SK-N-SH (cell line): ENCODE measurements at regions not wholly inside any gene's neighbourhood (a gene's known extent, or its start where the extent isn't known, plus 50 kb on each side); places are given as distances from the start of the nearest gene placed in this dataset.

Experiments used
- CTCF ChIA-PET: fragments of 300-600, 350-600 bp; formaldehyde crosslinking; extraction: SDS; loops from one replicate; lab custom pipeline; 2021; lab: Yijun Ruan, JAX
- POLR2A ChIA-PET: fragments of 350-600 bp; sonication (Branson Sonifier 250); formaldehyde crosslinking; extraction: SDS; loops from one replicate; lab custom pipeline; 2020; ENCODE audit warnings: antibody characterized with exemption, inconsistent platforms; lab: Yijun Ruan, JAX
- DNase-seq: peaks from one replicate; pipeline ENCODE4 v3.0.0; 2012
- H2AFZ ChIP-seq: fragments of 200-600 bp; sonication (generic); 2 replicates; pipeline ENCODE4 v1.8.1; 2016; ENCODE audit warnings: antibody characterized with exemption, mild to moderate bottlenecking, low read depth
- H3F3A ChIP-seq: fragments of 200-600 bp; sonication (generic); replicated peaks from 2 replicates; pipeline ENCODE3; 2016; ENCODE audit warnings: antibody characterized with exemption, mild to moderate bottlenecking; ENCODE audit not compliant: insufficient read depth
- H3K27ac ChIP-seq, 2 experiments: fragments of 200-500 bp in 1 of 2; fragments of 200-600 bp in 1 of 2; sonication (Bioruptor generic) in 1 of 2; sonication (generic), shearing (Covaris generic) in 1 of 2; 2 replicates each; pipeline versions ENCODE4 v1.5.1 to v1.6.1; 2014 to 2016; ENCODE audit warnings: low read depth in 2 of 2, inconsistent platforms in 1 of 2, low read length in 1 of 2, mild to moderate bottlenecking in 1 of 2, mixed read lengths in 1 of 2
- H3K27me3 ChIP-seq: fragments of 200-600 bp; sonication (generic), shearing (Covaris generic); 2 replicates; pipeline ENCODE4 v1.6.1; 2016; ENCODE audit warnings: mixed run types; ENCODE audit not compliant: insufficient read depth
- H3K36me3 ChIP-seq, 2 experiments: fragments of 200-500 bp in 1 of 2; fragments of 200-600 bp in 1 of 2; sonication (Bioruptor generic) in 1 of 2; sonication (generic) in 1 of 2; replicated peaks in 1 of 2; 2 replicates each; pipeline versions ENCODE3 to v1.5.1; 2014 to 2016; ENCODE audit warnings: low read length in 1 of 2, mild to moderate bottlenecking in 1 of 2; ENCODE audit not compliant: insufficient read depth in 2 of 2, control insufficient read depth in 1 of 2
- H3K4me1 ChIP-seq, 2 experiments: fragments of 200-500 bp in 1 of 2; fragments of 200-600 bp in 1 of 2; sonication (Bioruptor generic) in 1 of 2; sonication (generic), shearing (Covaris generic) in 1 of 2; 2 replicates each; pipeline versions ENCODE4 v1.5.1 to v1.6.1; 2014 to 2016; ENCODE audit warnings: low read depth in 1 of 2, low read length in 1 of 2, mixed run types in 1 of 2; ENCODE audit not compliant: insufficient read depth in 2 of 2, control insufficient read depth in 1 of 2
- H3K4me2 ChIP-seq: fragments of 200-600 bp; sonication (generic), shearing (Covaris generic); 2 replicates; pipeline ENCODE4 v1.6.1; 2017; ENCODE audit warnings: mixed run types
- H3K4me3 ChIP-seq, 2 experiments: fragments of 200-500 bp in 1 of 2; fragments of 200-600 bp in 1 of 2; sonication (Bioruptor generic) in 1 of 2; sonication (generic), shearing (Covaris generic) in 1 of 2; 2 replicates each; pipeline versions ENCODE4 v1.5.1 to v1.8.1; 2014 to 2016; ENCODE audit warnings: low read depth in 2 of 2, inconsistent platforms in 1 of 2, low read length in 1 of 2, mild to moderate bottlenecking in 1 of 2, mixed read lengths in 1 of 2, moderate library complexity in 1 of 2
- H3K79me2 ChIP-seq: fragments of 200-600 bp; sonication (generic); 2 replicates; pipeline ENCODE4 v1.8.1; 2017; ENCODE audit warnings: mild to moderate bottlenecking; ENCODE audit not compliant: insufficient read depth
- H3K9ac ChIP-seq: fragments of 200-600 bp; sonication (generic); 2 replicates; pipeline ENCODE4 v1.6.1; 2017; ENCODE audit warnings: mixed run types
- H3K9me2 ChIP-seq: fragments of 200-600 bp; sonication (generic); 2 replicates; pipeline ENCODE4 v1.6.1; 2017; ENCODE audit warnings: mixed run types
- H3K9me3 ChIP-seq: fragments of 200-600 bp; sonication (generic); 2 replicates; pipeline ENCODE4 v1.6.1; 2017; ENCODE audit warnings: mixed run types, mild to moderate bottlenecking, moderate library complexity
- H4K20me1 ChIP-seq: fragments of 200-600 bp; sonication (generic); 2 replicates; pipeline ENCODE4 v1.6.1; 2017; ENCODE audit warnings: mild to moderate bottlenecking, mixed run types; ENCODE audit not compliant: insufficient read depth
- EP300 ChIP-seq, 2 experiments: IDR thresholded peaks; 2 replicates each; pipeline versions ENCODE4 v1.4.0 to v1.6.1; 2012; ENCODE audit warnings: borderline replicate concordance in 1 of 2, low read depth in 1 of 2, low read length in 1 of 2
- EZH2phosphoT487 ChIP-seq: fragments of 200-600 bp; sonication (generic); IDR thresholded peaks from 2 replicates; pipeline ENCODE4 v1.6.1; 2017; ENCODE audit warnings: low read depth, mixed run types, mild to moderate bottlenecking, antibody characterized with exemption, moderate library complexity, borderline replicate concordance
- FOSL2 ChIP-seq: IDR thresholded peaks from 2 replicates; pipeline ENCODE4 v1.4.0; 2012; ENCODE audit warnings: low read depth, mild to moderate bottlenecking, moderate library complexity, borderline replicate concordance
- FOXJ3 ChIP-seq: sonication (generic); formaldehyde crosslinking; IDR thresholded peaks from 2 replicates; pipeline ENCODE4 v1.5.1; 2020; ENCODE audit warnings: mild to moderate bottlenecking, missing genetic modification reagents
- JUND ChIP-seq: IDR thresholded peaks from 2 replicates; pipeline ENCODE4 v1.4.0; 2012
- MXI1 ChIP-seq: IDR thresholded peaks from 2 replicates; pipeline ENCODE4 v1.6.1; 2012; ENCODE audit warnings: mild to moderate bottlenecking, low read depth, low read length, improper control_type of control experiment
- RCOR1 ChIP-seq: fragments of 150-350 bp; IDR thresholded peaks from 2 replicates; pipeline ENCODE4 v1.6.1; 2017; ENCODE audit warnings: antibody characterized with exemption, low read length
- RXRA ChIP-seq: IDR thresholded peaks from 2 replicates; pipeline ENCODE4 v1.4.0; 2012; ENCODE audit warnings: low read depth, mild to moderate bottlenecking, borderline replicate concordance
- WGBS: methylation state at CpG from one replicate; pipeline ENCODE4 v1.1.6; 2017; ENCODE audit warnings: low lambda C conversion rate; 5-methylcytosine and 5-hydroxymethylcytosine counted together
- TF ChIP-seq, protein P1 (sequence below): fragments of 200-600 bp; sonication (generic); IDR thresholded peaks from 2 replicates; pipeline ENCODE4 v1.6.1; 2017; ENCODE audit warnings: antibody characterized with exemption, mild to moderate bottlenecking, moderate library complexity
- TF ChIP-seq, protein P2 (sequence below): IDR thresholded peaks from 2 replicates; pipeline ENCODE4; 2012
- TF ChIP-seq, protein P3 (sequence below): IDR thresholded peaks from 2 replicates; pipeline ENCODE4 v1.4.0; 2012; ENCODE audit warnings: low read depth, borderline replicate concordance
- TF ChIP-seq, protein P4 (sequence below): fragments of 150-350 bp; IDR thresholded peaks from 2 replicates; pipeline ENCODE4 v1.6.1; 2016; ENCODE audit warnings: mild to moderate bottlenecking, low read depth, low read length

DNA sequence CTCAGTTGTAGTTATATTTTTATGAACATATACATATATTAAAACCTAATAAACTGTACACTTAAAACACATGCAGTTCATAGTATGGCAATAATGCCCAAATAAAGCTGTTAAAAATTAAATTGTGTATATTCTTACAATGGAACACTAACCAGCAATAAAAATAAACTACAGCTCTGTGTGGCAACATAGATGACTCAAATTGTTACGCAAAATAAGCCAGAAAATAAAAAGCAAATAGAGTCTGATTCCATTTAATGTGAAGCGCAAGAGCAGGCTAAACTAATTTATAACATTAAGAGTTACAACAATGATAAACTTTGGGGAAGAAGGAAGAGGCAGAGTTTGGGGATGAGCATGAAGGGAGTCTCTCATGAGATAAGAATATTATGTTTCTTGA is 597.3 kb downstream of the TLE1 start (continued):
- no peak for TF ChIP-seq RCOR1
- TF ChIP-seq, protein P1, sequence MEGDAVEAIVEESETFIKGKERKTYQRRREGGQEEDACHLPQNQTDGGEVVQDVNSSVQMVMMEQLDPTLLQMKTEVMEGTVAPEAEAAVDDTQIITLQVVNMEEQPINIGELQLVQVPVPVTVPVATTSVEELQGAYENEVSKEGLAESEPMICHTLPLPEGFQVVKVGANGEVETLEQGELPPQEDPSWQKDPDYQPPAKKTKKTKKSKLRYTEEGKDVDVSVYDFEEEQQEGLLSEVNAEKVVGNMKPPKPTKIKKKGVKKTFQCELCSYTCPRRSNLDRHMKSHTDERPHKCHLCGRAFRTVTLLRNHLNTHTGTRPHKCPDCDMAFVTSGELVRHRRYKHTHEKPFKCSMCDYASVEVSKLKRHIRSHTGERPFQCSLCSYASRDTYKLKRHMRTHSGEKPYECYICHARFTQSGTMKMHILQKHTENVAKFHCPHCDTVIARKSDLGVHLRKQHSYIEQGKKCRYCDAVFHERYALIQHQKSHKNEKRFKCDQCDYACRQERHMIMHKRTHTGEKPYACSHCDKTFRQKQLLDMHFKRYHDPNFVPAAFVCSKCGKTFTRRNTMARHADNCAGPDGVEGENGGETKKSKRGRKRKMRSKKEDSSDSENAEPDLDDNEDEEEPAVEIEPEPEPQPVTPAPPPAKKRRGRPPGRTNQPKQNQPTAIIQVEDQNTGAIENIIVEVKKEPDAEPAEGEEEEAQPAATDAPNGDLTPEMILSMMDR = no peak
- no peak for TF ChIP-seq MXI1
- TF ChIP-seq, protein P2, sequence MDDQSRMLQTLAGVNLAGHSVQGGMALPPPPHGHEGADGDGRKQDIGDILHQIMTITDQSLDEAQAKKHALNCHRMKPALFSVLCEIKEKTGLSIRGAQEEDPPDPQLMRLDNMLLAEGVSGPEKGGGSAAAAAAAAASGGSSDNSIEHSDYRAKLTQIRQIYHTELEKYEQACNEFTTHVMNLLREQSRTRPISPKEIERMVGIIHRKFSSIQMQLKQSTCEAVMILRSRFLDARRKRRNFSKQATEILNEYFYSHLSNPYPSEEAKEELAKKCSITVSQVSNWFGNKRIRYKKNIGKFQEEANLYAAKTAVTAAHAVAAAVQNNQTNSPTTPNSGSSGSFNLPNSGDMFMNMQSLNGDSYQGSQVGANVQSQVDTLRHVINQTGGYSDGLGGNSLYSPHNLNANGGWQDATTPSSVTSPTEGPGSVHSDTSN = no peak
- TF ChIP-seq FOXJ3 (CRISPR knock-in tag) = no peak
- TF ChIP-seq, protein P3, sequence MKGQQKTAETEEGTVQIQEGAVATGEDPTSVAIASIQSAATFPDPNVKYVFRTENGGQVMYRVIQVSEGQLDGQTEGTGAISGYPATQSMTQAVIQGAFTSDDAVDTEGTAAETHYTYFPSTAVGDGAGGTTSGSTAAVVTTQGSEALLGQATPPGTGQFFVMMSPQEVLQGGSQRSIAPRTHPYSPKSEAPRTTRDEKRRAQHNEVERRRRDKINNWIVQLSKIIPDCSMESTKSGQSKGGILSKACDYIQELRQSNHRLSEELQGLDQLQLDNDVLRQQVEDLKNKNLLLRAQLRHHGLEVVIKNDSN = no peak
- no peak for TF ChIP-seq EP300 (IDR thresholded peaks at IDR 0.05; ENCODE audit: borderline replicate concordance in 1 of 2, low read depth in 1 of 2, low read length in 1 of 2)

DNA sequence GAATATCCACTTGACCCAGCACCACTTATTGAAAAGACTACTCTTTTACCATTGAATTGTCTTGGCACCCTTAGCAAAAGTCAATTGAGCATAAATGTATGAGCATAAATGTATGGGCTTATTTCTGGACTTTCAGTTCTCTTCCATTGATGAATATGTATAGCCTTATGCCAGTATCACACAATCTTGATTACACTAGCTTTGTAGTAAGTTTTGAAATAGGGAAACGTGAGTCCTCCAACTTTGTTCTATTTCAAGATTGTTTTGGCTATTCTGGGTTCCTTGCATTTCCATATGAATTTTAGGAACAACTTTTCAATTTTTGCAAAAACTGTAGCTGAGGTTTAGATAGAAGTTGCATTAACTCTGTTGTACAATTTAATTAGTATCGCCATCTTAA is 601.0 kb downstream of the TLE1 start:
- Histone ChIP-seq H4K20me1 (no peaks in the 10 kb centered on the region), H3K4me1 (no peaks in the 10 kb centered on the region), H3K36me3 (no peaks in the 10 kb centered on the region), H3K4me3 (no peak overlapping the region), H3K4me2 (no peak overlapping the region), H3K79me2 (no peaks in the 10 kb centered on the region), H3K9ac (no peak overlapping the region), H3K27me3 (no peaks in the 10 kb centered on the region), H2AFZ (no peak overlapping the region), H3K27ac (no peak overlapping the region), H3K9me3 (no peaks in the 10 kb centered on the region), H3K9me2 (no peaks in the 10 kb centered on the region), H3F3A (peaks cover 6% of the 10 kb centered on the region)
- POLR2A ChIA-PET = no interaction called here
- no peak for DNase-seq
- CTCF ChIA-PET = no interaction called here
- 61% methylated on average over 2 of the region's 2 CpGs for WGBS
- TF ChIP-seq EP300 (IDR thresholded peaks at IDR 0.05; ENCODE audit: borderline replicate concordance in 1 of 2, low read depth in 1 of 2, low read length in 1 of 2) = no peak
- TF ChIP-seq MXI1 = no peak
- TF ChIP-seq, protein P4, sequence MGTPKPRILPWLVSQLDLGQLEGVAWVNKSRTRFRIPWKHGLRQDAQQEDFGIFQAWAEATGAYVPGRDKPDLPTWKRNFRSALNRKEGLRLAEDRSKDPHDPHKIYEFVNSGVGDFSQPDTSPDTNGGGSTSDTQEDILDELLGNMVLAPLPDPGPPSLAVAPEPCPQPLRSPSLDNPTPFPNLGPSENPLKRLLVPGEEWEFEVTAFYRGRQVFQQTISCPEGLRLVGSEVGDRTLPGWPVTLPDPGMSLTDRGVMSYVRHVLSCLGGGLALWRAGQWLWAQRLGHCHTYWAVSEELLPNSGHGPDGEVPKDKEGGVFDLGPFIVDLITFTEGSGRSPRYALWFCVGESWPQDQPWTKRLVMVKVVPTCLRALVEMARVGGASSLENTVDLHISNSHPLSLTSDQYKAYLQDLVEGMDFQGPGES = no peak
- no peak for TF ChIP-seq FOSL2
- TF ChIP-seq RXRA = no peak
- TF ChIP-seq JUND = no peak
- no peak for TF ChIP-seq EZH2phosphoT487
